Mesendoderm (in vitro differentiated cells): ENCODE measurements at regions not wholly inside any gene's neighbourhood (a gene's known extent, or its start where the extent isn't known, plus 50 kb on each side); places are given as distances from the start of the nearest gene placed in this dataset.

ENCODE experiments used
- DNase-seq: peaks from one replicate; pipeline ENCODE4 v3.0.0; 2013
- H2AK5ac ChIP-seq: 2 replicates; pipeline ENCODE4 v1.6.1; 2013; ENCODE audit warnings: low read length, inconsistent platforms
- H2BK120ac ChIP-seq: 2 replicates; pipeline ENCODE4 v1.6.1; 2013; ENCODE audit warnings: low read depth, mild to moderate bottlenecking, low read length, moderate library complexity, mixed read lengths
- H2BK15ac ChIP-seq: replicated peaks from 2 replicates; pipeline ENCODE4 v1.6.1; 2013; ENCODE audit warnings: low read depth, mild to moderate bottlenecking, moderate library complexity
- H2BK5ac ChIP-seq: 2 replicates; pipeline ENCODE4 v1.6.1; 2013; ENCODE audit warnings: low read length, inconsistent platforms
- H3K18ac ChIP-seq: 2 replicates; pipeline ENCODE4 v1.6.1; 2013; ENCODE audit warnings: mild to moderate bottlenecking, low read length, mixed read lengths
- H3K23ac ChIP-seq: one replicate; pipeline ENCODE4 v1.6.1; 2013; ENCODE audit warnings: low read length
- H3K27ac ChIP-seq: 2 replicates; pipeline ENCODE4 v1.5.1; 2013; ENCODE audit warnings: low read depth, mild to moderate bottlenecking, inconsistent platforms, low read length, moderate library complexity
- H3K27me3 ChIP-seq: 2 replicates; pipeline ENCODE4 v1.6.1; 2013; ENCODE audit warnings: low read length, control low read depth, mild to moderate bottlenecking, inconsistent platforms; ENCODE audit not compliant: insufficient read depth, poor library complexity
- H3K36me3 ChIP-seq: 2 replicates; pipeline ENCODE4 v1.6.1; 2013; ENCODE audit warnings: low read length, inconsistent platforms; ENCODE audit not compliant: control insufficient read depth, insufficient read depth
- H3K4ac ChIP-seq: one replicate; pipeline ENCODE4 v1.6.1; 2013; ENCODE audit warnings: low read depth, mild to moderate bottlenecking, low read length, moderate library complexity
- H3K4me1 ChIP-seq: 2 replicates; pipeline ENCODE4 v1.6.1; 2013; ENCODE audit warnings: low read depth, low read length, inconsistent platforms; ENCODE audit not compliant: control insufficient read depth
- H3K4me2 ChIP-seq: 2 replicates; pipeline ENCODE4 v1.6.1; 2013; ENCODE audit warnings: low read length
- H3K4me3 ChIP-seq: 2 replicates; pipeline ENCODE4 v1.5.1; 2013; ENCODE audit warnings: mild to moderate bottlenecking, low read length
- H3K56ac ChIP-seq: one replicate; pipeline ENCODE4 v1.6.1; 2013; ENCODE audit warnings: low read length
- H3K79me1 ChIP-seq: 2 replicates; pipeline ENCODE4 v1.6.1; 2013; ENCODE audit warnings: low read length, inconsistent platforms
- H3K79me2 ChIP-seq: 2 replicates; pipeline ENCODE4 v1.6.1; 2013; ENCODE audit warnings: mild to moderate bottlenecking, low read length; ENCODE audit not compliant: control insufficient read depth, insufficient read depth
- H3K9ac ChIP-seq: 2 replicates; pipeline ENCODE4 v1.6.1; 2013; ENCODE audit warnings: low read length, inconsistent platforms
- H4K5ac ChIP-seq: one replicate; pipeline ENCODE4 v1.6.1; 2013; ENCODE audit warnings: low read length
- H4K8ac ChIP-seq: one replicate; pipeline ENCODE4 v1.6.1; 2013; ENCODE audit warnings: low read depth, mild to moderate bottlenecking, control low read depth, low read length, moderate library complexity
- WGBS: extraction: QIAGEN DNeasy Blood & Tissue Kit; methylation state at CpG from one replicate; pipeline ENCODE4 v1.1.7; 2013; ENCODE audit warnings: low lambda C conversion rate, missing lambda C conversion rate; ENCODE audit not compliant: insufficient coverage; ENCODE audit errors: extremely low coverage; 5-methylcytosine and 5-hydroxymethylcytosine counted together

DNA sequence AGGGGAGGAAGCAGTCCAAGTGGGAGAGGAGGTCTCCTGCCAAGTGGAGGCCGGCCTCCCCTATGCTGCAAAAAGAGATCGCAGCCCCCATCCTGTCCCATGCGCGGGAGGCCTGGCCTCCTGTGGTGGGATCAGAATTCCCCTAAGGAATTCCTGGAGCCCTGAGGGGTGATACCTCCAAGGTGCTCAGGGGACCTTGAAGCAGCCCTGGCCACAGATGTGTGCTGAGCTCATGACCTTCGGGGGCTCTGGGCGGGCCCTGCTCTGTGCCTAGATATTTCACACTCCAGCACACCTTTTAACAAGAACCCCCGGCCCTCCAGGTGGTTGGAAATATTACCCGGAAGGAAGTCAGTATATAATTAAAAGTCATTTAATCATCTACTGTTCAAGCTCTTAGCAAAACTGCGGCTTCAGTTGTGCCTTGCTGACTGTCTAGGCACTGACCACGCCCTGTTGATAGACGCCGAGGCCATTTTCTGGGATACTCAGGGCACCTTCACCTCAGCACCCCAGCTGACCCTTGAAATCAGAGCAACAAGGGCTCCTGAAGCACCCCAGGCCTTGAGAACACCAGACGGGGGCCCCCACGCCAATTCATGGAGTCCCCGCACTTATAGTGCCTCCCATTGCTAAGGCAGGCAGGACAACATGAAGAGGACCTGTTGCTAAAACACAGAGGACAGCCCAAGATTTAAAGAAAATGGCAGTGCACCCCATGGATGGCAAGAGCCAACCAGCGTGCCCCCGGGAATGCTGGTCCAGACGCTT, 119.1 kb downstream of the NDUFA10 start:
- Histone ChIP-seq H2BK5ac (no peak overlapping the region), H2BK15ac (no peak overlapping the region), H3K4me3 (no peak overlapping the region), H3K4me1 (no peaks in the 10 kb centered on the region), H3K18ac (no peak overlapping the region), H3K27me3 (no peaks in the 10 kb centered on the region), H3K79me1 (no peaks in the 10 kb centered on the region), H2AK5ac (no peak overlapping the region), H3K9ac (no peak overlapping the region), H3K36me3 (no peaks in the 10 kb centered on the region), H3K4me2 (no peak overlapping the region), H3K23ac (no peak overlapping the region), H3K4ac (no peak overlapping the region), H3K79me2 (no peaks in the 10 kb centered on the region), H3K27ac (no peak overlapping the region), H2BK120ac (no peak overlapping the region), H4K8ac (no peak overlapping the region), H4K5ac (no peak overlapping the region), H3K56ac (no peak overlapping the region)
- no peak for DNase-seq
- WGBS: no CpG with 5 or more reads among the region's 18 CpGs

DNA sequence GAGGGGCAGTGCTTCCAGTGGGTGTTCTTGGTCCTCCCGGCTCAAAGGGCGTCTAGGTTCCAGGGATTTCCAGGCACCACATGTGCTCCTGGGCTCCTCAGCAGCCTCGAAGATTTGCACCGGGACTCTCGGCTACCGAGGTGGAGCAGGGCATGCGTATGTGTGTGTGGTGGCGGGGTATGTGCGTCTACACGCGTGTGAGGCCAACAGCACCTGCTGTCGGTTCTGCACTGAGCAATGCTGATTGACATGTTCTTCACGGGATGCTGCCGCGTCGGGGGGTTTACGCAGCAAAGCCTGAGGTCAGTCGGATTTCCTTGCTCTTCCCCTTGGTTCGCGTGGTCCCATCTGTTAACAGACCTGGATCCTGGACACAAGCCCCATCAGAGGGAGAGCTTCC, 119.8 kb downstream of the NDUFA10 start:
- Histone ChIP-seq H3K18ac (no peak overlapping the region), H3K4ac (no peak overlapping the region), H3K4me2 (no peak overlapping the region), H4K5ac (no peak overlapping the region), H2BK15ac (no peak overlapping the region), H2AK5ac (no peak overlapping the region), H3K9ac (no peak overlapping the region), H3K4me1 (no peaks in the 10 kb centered on the region), H3K4me3 (no peak overlapping the region), H3K79me1 (no peaks in the 10 kb centered on the region), H2BK120ac (no peak overlapping the region), H3K27me3 (no peaks in the 10 kb centered on the region), H2BK5ac (no peak overlapping the region), H4K8ac (no peak overlapping the region), H3K79me2 (no peaks in the 10 kb centered on the region), H3K23ac (no peak overlapping the region), H3K36me3 (no peaks in the 10 kb centered on the region), H3K27ac (no peak overlapping the region), H3K56ac (no peak overlapping the region)
- WGBS: no CpG with 5 or more reads among the region's 20 CpGs
- DNase-seq: no peak

DNA sequence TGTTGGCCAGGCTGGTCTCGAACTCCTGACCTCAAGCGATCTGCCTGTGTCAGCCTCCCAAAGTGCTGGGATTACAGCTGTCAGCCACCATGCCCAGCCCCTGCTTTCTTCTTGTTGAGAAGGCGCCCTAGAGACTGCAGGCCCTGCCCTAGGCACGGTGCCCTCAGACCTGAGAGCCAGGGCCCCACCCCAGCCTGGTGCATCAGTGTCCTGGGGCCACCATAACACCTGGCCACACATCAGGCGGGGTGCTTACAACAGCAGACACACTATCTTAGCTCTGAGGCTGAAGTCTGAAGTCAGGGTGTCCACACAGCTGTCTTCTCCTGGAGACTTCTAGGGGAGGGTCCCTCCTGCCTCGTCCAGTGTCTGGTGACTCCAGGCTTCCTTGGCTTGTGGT, 120.6 kb downstream of the NDUFA10 start:
- Histone ChIP-seq H3K27me3 (no peaks in the 10 kb centered on the region), H3K36me3 (no peaks in the 10 kb centered on the region), H3K4me1 (no peaks in the 10 kb centered on the region), H3K4ac (no peak overlapping the region), H3K4me2 (no peak overlapping the region), H3K79me2 (no peaks in the 10 kb centered on the region), H3K23ac (no peak overlapping the region), H4K5ac (no peak overlapping the region), H3K56ac (no peak overlapping the region), H3K79me1 (no peaks in the 10 kb centered on the region), H4K8ac (no peak overlapping the region), H2AK5ac (no peak overlapping the region), H3K9ac (no peak overlapping the region), H3K4me3 (no peak overlapping the region), H2BK120ac (no peak overlapping the region), H2BK15ac (no peak overlapping the region), H2BK5ac (no peak overlapping the region), H3K18ac (no peak overlapping the region), H3K27ac (no peak overlapping the region)
- no CpG with 5 or more reads among the region's 6 CpGs for WGBS
- no peak for DNase-seq

DNA sequence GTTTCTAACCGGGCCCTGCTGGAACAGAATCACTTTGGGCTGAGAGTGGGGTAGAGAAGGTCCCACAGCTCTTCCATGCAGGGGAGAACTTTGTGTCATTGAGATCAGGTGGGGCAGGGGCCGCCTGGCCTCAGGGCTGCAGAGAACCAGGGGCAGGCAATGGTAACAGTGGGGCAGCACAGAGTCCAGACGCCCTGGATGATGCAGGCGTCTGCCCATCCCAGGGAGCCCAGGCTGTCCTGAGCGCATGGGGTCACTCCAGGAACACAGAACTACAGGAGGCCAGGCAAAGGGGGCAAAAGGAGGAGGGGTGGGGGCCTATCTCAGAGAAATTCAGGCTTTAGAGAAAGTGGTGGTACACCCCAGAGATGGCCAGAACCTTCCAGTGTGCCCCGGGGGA, 121.3 kb downstream of the NDUFA10 start:
- Histone ChIP-seq H2BK120ac (no peak overlapping the region), H3K27ac (no peak overlapping the region), H3K9ac (no peak overlapping the region), H3K4me1 (no peaks in the 10 kb centered on the region), H3K4me2 (no peak overlapping the region), H2BK15ac (no peak overlapping the region), H3K23ac (no peak overlapping the region), H3K79me1 (no peaks in the 10 kb centered on the region), H3K79me2 (no peaks in the 10 kb centered on the region), H2BK5ac (no peak overlapping the region), H4K8ac (no peak overlapping the region), H3K56ac (no peak overlapping the region), H3K4ac (no peak overlapping the region), H4K5ac (no peak overlapping the region), H2AK5ac (no peak overlapping the region), H3K18ac (no peak overlapping the region), H3K4me3 (no peak overlapping the region), H3K36me3 (no peaks in the 10 kb centered on the region), H3K27me3 (no peaks in the 10 kb centered on the region)
- WGBS: no CpG with 5 or more reads among the region's 6 CpGs
- DNase-seq: no peak

DNA sequence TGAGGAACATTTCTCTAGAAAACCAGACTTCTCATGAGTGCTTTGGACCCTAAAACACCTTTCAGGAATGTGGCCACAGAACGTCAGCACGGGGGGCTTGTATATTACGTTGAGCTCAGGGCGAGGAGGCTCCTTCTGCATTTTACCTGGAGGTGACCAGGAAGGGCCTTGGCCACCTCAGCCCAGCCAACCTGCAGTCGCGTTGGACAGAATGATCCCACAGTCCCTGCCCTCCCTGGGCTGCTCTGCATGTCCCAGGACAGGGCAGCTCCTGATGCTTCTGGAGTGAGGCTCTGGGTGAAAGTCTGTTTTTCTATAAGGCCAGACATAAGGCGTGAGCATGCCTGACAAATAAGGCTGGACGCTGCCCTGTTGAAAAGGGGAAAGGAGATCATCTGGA, 121.9 kb downstream of the NDUFA10 start:
- H2BK5ac ChIP-seq: no peak overlapping the region
- no peak overlapping the region for H3K4me3 ChIP-seq
- no peaks in the 10 kb centered on the region for H3K79me2 ChIP-seq
- H3K4me1 ChIP-seq: no peaks in the 10 kb centered on the region
- H2BK120ac ChIP-seq: no peak overlapping the region
- WGBS: no CpG with 5 or more reads among the region's 8 CpGs
- no peak overlapping the region for H3K18ac ChIP-seq
- DNase-seq: no peak
- H3K4ac ChIP-seq: no peak overlapping the region
- no peak overlapping the region for H4K5ac ChIP-seq
- H3K4me2 ChIP-seq: no peak overlapping the region
- H3K56ac ChIP-seq: peak overlapping the region; percentile 38
- H3K9ac ChIP-seq: no peak overlapping the region
- H4K8ac ChIP-seq: no peak overlapping the region
- no peaks in the 10 kb centered on the region for H3K79me1 ChIP-seq
- no peaks in the 10 kb centered on the region for H3K27me3 ChIP-seq
- no peak overlapping the region for H2AK5ac ChIP-seq
- H3K23ac ChIP-seq: no peak overlapping the region
- no peaks in the 10 kb centered on the region for H3K36me3 ChIP-seq
- H3K27ac ChIP-seq: no peak overlapping the region
- H2BK15ac ChIP-seq: no peak overlapping the region

DNA sequence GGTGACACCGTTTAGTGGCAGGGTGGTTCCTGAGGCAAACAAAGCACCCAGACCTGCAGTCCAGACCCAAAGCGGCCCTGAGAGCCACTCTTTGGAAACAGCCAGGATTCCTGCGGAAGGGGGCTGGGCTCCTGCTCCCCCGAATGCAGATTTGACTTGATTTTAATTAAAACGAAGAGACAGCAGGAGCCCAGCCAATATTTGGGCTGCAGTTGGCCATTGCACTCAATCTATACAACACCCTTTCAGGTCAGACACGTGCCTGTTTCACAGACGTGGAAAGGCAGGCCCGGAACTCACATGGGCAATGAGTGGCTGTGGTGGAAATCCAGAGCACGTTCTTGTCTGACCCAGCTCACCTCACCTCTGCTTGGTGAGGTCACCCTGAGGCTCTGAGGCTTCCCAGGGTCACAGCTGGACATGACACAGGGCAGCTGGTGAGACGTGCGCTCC, 122.4 kb downstream of the NDUFA10 start:
- Histone ChIP-seq H3K4me1 (no peaks in the 10 kb centered on the region), H3K4me3 (no peak overlapping the region), H2BK120ac (no peak overlapping the region), H3K56ac (peak overlapping the region; percentile 38), H3K9ac (no peak overlapping the region), H4K8ac (no peak overlapping the region), H2BK5ac (no peak overlapping the region), H3K79me1 (no peaks in the 10 kb centered on the region), H3K4ac (no peak overlapping the region), H2BK15ac (no peak overlapping the region), H3K23ac (no peak overlapping the region), H4K5ac (no peak overlapping the region), H3K18ac (no peak overlapping the region), H3K27me3 (no peaks in the 10 kb centered on the region), H3K36me3 (no peaks in the 10 kb centered on the region), H2AK5ac (no peak overlapping the region), H3K79me2 (no peaks in the 10 kb centered on the region), H3K4me2 (no peak overlapping the region), H3K27ac (no peak overlapping the region)
- DNase-seq: no peak
- no CpG with 5 or more reads among the region's 11 CpGs for WGBS
